DMS79 treated with DMSO at 0.1 percent for 48 hours (cell line): ENCODE measurements at regions not wholly inside any gene's neighbourhood (a gene's known extent, or its start where the extent isn't known, plus 50 kb on each side); places are given as distances from the start of the nearest gene placed in this dataset.
"Not testable (repeated sequence)": the region's sequence is repeated elsewhere in the genome, so short reads cannot be mapped to it uniquely, and the experiment has no call there.

Source experiments
- DNase-seq: peaks from one replicate; lab custom pipeline; 2025; lab: John Stamatoyannopoulos, UW

DNA sequence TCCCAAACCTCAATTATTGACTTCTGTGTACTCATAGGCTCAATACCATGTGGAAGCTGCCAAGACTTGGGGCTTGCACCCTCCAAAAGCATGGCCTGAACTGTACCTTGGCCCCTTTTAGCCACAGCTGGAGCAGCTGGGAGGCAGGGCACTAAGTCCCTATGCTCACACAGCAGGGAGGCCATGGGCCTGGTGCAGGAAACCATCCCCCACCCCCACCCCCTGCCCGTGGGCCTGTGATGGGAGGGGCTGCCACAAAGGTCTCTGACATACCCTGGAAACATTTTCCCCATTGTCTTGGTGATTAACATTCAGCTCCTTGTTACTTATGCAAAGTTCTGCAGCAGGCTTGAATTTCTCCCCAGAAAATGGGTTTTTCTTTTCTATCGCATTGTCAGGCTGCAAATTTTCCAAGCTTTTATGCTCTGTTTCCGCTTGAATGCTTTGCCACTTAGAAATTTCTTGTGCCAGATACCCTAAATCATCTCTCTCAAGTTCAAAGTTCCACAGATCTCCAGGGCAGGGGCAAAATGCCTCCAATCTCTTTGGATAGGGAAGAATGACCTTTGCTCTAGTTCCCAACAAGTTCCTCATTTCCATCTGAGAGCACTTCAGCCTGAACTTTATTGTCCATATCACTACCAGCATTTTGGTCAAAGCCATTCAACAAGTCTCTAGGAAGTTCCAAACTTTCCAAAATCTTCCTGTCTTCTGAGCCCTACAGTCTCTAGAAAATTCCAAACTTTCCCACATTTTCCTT, 141.8 kb downstream of the AHR start:
- DNase-seq: not testable (repeated sequence)

DNA sequence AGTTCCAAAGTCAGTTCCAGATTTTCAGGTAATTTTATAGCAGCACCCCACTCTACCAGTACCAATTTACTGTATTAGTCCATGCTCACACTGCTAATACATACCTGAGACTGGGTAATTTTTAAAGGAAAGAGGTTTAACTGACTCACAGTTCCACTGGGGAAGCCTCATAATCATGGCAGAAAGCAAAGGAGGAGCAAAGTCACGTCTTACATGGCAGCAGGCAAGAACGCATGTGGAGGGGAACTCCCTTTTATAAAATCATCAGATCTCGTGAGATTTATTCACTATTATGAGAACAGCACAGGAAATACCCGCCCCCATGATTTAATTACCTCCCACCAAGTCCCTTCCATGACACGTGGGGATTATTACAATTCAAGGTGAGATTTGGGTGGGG, 142.4 kb downstream of the AHR start:
- no peak for DNase-seq

DNA sequence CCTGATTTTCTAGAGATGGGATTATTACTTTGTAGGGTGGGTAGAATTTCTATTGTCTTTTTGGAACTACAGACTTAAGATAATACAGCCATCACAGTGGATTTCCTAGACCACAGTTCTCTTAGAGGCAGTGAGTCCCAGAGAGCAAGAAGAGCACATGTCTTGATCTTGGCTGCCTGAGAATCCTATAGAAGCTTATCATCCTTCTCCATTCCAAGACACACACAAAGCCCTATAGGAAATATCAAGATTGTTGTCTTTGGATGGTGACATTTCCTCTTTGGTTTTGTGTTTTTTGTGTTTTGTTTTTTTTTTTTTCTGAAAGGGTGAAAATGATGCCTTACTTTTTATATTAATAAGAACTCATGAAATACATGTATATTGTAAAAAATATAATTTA, 143.1 kb downstream of the AHR start:
- no peak for DNase-seq

DNA sequence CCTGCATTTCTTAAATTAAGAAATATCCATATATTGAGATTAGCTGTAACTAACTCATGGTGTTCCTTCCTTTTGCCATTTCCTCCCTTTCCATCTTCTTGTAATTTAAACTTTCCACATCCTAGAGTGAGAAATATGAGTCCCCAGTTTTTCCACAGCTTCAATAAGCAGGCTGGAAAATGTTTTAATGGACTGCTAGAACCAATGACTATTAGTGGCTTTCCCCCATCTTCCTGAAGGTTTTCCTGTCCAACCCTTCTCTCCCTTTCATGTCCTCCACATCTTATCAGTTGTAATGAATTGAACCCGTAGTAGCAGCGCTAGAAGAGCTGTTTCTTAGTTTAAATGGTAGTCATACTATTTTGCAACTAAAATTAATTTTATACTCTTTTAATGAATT, 145.7 kb downstream of the AHR start:
- DNase-seq: no peak

DNA sequence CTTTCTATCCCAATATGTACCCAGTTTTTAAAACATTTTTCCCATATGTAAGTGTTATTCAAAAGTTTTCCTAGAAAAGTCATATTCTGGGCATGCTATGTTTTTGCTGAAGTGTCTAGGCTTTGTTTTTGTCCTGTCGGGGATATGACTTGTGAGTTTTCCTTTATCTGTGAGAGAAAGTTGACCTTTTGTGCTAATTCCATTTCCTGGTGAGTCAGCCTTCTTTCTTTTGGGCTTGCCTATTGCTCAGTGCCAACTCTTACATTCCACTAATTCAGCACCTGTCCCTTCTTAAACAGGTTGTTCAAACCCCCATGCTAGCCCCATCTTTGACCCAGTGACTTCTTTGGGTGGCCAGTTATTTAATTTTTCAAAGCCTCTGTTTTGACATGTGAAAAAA, 146.2 kb downstream of the AHR start:
- DNase-seq: no peak

DNA sequence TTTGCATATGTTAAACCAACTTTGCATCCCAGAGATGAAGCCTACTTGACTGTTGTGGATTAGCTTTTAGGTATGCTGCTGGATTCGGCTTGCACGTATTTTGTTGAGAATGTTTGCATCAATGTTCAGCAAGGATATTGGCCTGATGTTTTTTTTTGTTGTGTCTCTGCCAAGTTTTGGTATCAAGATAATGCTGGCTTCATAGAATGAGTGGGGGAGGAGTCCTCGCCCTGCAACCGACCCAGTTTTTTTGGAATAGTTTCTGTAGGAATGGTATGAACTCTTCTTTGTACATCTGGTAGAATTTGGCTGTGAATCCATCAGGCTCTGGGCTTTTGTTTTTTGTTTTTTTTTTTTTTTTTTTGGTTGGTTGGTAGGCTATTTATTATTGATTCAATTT, 147.9 kb downstream of the AHR start:
- no peak for DNase-seq

DNA sequence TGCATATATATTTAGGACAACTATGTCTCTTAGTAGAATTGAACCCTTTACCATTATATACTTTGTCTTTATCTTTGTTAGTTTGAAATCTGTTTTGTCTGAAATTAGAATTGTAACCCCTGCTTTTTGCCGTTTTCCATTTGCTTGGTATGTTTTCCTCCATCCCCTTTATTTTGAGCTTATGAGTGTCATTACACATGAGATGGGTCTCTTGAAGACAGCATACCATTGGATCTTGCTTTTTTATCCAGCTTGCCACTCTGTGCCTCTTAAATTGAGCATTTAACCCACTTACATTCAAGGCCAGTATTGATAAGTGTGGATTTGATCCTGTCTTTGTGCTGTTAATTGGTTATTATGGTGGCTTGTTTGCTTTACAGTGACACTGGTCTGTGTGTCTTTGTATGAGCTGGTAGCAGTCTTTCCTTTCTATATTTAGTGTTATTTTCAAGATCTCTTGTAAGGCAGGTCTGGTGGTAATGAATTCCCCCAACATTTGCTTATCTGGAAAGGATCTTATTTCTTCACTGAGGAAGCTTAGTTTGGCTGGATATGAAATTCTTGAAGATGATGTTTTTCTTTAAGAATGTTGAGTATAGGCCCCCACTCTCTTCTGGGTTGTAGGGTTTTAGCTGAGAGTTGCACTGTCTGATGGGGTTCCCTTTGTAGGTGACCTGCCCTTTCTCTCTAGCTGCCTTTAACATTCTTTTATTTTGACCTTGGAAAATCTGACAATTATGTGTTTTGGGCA, 149.5 kb downstream of the AHR start:
- no peak for DNase-seq

DNA sequence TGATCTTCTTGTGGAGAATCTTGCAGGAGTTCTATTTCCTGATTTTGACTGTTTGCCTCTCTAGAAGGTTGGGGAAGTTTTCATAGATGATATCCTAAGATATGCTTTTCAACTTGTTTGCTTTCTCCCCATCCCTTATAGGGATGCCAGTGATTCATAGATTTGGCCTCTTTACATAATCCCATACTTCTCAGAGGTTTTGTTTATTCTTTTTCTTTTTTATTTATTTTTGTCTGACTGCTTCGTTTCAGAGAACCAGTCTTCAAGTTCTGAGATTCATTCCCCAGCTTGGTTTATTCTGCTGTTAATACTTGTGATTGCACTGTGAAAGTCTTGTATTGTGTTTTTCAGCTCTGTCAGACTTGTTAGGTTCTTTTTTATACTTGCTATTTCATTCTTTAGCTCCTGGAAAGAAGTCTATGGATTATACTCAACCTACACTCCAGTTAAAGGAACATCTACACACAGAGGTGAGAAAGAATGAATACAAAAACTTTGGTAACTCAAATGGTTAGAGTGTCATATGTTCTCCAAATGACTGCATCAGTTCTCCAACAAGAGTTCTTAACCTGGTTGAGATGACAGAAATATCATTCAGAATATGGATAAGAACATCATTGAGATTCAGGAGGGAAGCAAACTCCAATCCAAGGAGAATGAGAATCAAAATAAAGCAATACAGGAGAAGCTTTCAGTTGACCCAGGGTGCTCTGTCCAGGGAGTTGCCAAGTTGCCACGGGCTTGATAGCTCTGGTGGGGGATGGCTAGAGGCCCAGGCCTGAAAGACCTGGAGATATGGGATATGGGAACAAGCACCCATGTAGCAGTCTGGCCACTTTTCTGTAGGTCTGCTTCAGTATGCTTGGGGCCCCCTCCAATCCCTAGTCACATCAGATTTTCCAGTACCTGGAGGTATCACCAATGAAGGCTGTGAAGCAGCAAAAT, 150.3 kb downstream of the AHR start:
- no peak for DNase-seq

DNA sequence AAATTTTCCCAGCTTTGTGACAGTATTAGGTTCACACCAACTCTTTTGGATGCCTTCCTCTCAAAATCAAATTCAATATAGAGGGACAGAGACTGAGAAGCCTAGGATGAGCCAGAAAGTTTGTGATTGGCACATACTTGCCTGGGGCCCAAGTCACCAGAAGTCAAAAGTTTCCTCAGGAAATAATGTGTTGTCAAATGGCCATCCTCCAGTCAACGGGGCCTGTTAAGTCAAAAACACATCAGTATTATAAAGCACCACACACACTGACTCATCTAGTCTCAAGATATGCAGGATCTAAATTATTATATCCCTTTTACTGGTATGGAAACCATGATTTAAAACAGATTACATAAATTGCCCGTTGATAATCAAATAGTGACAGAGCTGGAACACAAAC, 158.1 kb downstream of the AHR start:
- no peak for DNase-seq

DNA sequence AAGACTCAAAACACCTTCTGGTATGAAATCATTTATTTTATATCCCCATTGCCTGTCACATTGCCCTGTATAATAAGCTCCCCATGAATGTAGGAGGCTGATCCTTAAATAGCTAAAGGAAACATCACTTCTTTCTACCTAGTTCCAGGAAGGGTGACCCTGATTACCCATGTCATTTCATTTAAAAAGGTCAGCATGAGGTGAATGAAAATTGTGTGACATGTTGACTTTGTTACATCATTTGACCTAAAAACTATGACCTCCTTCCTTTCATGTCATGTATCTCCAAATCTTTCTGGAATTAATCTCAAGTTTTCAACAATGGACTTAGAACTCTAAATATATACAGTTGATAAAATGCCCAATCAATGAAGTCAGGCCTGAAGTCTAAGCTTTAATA, 161.5 kb downstream of the AHR start:
- no peak for DNase-seq

DNA sequence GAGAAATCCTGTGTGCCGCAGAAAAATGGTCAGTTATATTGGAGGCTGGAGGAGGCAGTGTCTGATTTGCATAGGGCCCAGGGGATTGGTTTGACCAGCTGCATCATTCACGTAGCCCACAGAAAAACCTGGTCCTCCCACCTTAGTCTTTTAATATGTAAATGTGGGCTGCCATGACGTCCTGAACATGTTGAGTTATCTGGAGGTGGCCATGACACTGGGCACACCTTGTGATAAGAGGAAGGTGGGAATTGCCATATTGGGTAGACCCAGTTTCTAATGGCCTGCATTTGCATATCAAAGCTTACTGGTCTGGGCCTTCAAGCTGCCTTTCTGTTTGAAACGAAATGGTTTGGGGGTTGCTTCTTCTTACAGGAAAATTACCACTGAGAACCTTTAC, 162.2 kb downstream of the AHR start:
- DNase-seq: no peak

DNA sequence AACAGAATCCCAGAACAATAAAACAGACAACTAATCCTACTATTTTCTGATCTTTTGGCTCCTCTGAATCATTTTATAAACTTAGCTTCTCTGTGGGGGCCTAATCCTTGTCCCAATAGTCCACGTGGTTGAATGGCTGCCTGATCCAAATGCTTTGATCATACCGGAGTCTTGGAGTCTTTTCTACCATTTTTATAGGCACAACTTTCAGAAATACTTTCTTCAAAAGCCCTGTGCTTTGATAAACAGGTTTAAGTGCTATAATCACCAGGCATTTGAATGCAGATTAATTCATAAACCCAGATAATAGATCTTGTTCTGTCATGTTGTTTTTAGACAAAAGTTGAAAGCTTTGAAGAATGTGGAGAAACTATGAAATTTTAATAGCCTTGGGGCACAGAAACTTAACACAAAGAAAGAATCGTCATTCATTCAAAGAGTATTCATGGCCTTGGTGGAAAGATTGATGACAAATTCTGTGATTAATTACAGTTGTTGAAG, 163.7 kb downstream of the AHR start:
- no peak for DNase-seq

DNA sequence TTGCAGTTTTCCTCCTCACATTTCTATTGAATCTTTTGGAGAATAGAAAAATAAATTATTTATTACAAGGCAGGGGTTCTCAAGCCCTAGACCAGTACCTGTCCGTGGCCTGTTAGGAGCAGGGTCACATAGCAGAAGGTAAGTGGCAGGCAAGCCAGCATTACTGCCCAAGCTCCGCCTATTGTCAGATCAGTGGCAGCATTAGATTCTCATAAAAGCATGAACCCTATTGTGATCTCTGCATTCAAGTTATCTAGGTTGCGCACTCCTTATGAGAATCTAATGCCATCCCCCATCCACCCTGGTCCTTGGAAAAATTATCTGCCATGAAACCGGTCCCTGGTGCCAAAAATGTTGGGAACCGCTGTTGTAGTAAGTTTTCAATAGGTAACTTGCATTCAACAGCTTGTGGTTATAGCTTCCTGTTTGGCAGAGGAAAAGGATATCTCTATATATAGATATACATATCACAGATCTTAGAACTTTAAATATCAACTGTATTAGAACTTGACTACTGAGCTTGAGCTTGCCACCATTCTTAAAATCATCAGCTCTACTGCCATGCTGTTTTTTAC, 165.1 kb downstream of the AHR start:
- DNase-seq: no peak

DNA sequence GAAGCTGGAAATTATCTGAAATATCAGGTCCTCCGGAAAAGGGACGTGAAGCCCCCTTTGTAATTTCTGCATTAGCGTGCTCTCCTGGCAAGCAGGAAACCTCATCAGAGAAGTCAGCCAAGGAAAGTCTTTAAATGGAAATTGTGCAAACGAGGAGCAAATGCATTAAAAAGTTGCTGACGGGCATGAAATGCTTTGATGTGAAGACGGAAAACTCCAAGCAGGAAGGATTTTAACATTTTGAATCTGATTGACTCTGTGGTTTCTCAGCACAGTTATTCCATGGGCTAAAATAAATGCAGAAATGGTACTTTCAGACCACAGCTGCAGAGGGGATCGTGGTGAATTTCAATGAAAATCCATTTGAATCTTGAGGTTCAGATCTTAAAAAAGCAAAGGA, 167.8 kb downstream of the AHR start:
- DNase-seq: no peak

DNA sequence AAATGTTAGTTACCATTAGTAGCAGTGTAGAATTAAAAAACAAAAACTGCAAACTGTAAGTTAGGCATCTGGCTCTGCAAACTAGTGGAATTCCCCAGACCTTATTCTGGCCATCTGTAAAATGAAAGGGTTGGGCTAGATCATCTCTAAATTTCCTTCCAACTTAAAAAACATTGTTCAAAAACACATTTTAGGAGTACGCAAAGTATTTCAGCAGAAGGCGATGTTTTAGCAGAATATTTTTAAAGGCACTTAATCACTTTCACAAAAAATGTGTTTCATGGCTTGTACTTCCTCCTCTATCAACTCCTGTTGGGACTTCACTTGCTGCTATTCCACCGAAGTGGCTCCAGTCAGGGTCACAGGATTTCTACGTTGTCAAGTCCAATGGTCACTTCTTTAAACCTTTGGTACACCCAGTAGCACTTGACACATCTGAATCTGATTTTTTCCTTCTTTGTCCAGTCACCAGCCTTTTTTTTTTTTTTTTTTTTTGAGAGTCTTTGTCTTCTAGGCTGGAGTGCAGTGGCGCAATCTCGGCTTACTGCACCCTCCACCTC, 169.0 kb downstream of the AHR start:
- no peak for DNase-seq

DNA sequence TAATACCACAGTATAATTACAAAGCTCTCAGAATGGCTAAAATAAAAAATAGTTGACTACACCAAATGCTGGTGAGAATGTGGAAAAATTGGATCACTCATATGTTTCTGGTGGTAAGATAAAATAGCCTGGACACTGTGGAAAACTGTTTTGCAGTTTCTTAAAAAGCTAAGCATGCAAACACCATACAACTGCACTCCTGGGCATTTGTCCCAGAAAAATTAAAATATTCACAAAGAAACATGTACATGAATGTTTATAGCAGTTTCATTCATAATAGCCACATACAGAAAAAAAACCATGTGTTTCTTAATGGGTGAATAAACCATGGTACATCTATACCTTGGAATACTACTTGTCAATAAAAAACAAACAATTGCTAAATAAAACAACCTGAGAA, 172.9 kb downstream of the AHR start:
- no peak for DNase-seq

DNA sequence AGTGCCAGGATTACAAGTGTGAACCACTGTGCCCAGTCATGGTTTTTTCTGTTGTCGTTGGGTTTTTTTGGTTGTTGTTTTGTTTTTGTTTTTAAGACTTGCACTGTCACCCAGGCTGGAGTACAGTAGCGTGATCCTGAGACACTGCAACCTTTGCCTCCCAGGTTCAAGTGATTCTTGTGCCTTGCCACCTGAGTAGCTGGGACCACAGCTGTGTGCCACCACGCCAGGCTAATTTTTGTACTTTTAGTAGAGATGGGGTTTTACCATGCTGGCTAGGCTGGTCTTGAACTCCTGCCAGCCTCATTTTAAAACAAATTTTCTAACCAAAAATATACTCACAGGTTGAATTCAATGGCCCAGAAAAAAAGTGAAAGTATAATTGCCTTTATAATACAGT, 174.1 kb downstream of the AHR start:
- DNase-seq: no peak

DNA sequence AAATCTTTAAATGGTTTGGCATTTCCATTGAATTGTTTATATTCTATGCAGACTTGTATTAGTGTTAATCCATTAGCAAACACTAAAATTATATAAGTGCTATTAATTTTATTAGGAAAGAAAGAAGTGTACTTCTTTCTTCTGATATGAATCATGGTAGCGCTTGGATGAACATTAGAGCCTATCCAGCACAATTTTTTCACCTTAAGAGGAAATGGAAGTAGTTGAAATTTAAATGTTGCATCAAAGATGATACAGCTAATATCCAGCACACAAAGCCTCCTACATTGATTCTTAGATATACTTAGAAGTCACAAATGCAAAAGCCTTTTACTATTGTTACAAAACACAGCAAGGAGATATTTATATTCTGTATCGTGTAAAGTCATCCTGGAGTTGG, 174.5 kb downstream of the AHR start:
- peak; percentile 98 for DNase-seq

DNA sequence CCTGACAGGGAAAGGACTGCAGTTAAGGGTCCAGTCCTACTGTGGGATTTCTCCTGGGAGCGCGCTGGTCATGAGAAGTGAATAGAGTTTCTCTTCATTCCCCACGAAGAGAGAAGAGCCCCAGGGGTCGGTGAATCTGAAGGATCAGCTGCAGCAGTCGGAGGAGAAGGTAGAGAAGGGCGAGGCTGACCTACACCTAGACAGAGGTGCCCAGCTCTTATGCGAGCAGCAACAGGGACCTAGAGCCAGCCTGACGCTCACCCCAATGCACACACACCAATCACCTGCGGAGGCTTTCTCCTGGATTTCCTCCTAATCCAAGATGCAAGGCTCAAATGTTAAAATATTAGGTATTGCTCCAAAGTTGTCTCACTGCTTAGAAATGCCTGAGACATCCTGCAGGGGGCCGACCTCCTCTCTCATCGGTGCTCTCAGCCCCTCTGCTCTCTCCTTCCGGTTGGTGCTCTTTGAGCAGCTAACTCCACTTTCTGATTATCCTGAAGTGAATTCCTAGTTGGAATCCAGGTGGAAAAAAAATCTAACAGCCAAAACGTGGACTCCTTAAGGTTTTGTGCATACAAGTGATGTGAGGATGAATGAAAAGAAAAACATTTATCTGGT, 176.4 kb downstream of the AHR start:
- no peak for DNase-seq

DNA sequence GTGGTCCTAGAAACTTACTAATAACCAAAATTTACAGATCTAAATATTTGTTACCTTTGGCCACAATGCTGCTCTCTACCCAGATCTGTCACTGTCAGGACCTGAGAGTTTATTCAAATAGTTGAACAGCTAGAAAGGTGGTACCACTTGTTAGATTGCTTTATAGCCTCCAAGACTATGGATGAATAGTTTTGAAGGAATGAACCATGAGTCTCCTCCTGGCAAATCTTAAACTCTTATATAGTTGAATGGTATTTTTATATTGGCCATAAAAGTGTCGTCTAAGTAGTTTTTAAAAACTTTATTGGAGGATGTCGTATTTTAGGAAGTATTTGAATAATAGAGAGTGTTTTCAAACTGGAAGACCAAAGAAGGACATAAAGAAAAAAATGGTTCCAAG, 178.7 kb downstream of the AHR start:
- DNase-seq: no peak

DNA sequence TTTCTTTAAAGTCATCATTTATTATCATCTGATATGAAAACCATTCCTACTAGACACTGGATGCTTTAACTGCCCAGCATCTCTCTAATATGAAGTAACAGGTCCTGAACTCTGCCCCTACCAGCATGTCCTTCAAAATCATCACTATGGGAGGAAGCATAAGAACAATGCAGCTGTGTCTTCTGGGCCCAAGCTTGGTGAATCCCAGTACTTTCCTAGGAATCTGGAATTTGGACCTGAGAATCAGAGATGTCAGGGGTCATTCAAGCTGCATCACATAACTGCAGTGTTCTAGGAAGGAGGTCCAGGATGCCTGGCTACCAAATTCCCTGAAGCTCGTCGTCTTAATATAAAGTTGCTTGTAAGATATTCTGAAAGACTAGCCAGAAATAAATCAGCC, 182.7 kb downstream of the AHR start:
- no peak for DNase-seq
